MV-4-11 (cell line): ENCODE measurements at regions not wholly inside any gene's neighbourhood (a gene's known extent, or its start where the extent isn't known, plus 50 kb on each side); places are given as distances from the start of the nearest gene placed in this dataset.
"Not testable (repeated sequence)": the region's sequence is repeated elsewhere in the genome, so short reads cannot be mapped to it uniquely, and the experiment has no call there.

Experiments
- DNase-seq: peaks from one replicate; lab custom pipeline; 2025; lab: John Stamatoyannopoulos, UW

DNA sequence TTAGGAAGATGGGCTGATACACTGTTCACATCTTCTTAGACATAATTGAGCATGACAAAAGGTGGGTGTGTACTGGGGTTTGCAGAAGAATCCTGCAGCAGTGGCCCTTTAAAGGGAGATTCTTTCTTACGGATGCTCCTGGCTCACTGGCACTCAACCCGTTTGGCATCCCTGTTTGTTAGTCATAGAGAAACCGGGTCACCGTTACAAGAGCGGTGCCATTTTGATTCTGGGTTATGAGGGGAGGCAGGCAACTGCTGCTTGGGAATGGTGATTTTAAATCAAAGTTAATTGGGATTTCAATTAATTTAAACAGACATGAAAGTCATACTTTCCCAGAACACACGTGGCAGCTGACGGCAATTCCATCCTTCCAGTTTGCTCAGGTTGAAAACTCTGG, 245.8 kb downstream of the AACS start:
- DNase-seq, result no peak

- DNase-seq, result no peak
Measured at GRCh38 chr12:125312471-125312870, 247.2 kb downstream of the AACS start.

GRCh38 chr12:125314051-125314755, 249.0 kb downstream of the AACS start:
- DNase-seq, result no peak

DNA sequence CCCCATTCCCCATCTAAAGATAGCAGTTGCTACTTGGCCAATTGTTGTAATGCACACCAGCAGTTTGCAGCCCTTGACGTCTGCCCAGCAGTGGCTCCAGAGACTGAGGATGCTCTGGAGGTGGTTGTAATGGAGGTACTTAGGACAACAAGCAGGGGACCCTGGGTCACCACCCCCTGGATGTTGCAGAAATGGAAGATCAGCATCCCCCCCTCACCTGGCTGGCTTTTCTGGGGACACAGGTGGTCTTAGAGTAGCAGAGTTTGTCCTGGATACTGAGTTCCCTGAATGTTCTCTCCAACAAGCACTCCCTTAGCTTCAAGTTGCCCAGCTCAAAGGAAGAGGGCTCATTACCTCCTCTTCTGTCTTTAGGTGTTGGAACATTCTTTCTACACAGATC, 250.5 kb downstream of the AACS start:
- DNase-seq, result no peak

DNA sequence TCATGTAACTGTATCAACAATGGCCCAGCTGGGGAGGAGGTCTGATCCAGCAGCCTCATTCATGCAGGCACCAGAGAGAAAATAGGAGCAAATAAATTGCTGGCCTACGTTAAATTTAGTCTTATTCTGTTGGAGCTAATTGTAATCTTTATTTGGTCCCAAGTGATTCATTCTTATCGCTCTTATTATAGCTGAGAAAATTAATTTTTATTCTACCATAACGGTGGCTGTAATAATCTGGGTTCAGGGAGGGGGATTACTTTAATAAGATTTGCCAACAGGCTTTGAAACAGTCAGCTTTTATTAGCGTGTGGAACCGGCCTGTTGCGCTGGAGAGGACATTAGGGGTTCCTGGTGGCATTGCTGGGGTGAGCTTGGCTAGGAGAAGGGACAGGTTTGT, 254.9 kb downstream of the AACS start:
- no peak for DNase-seq

GRCh38 chr12:125324861-125325490, 259.7 kb downstream of the AACS start:
- DNase-seq, result no peak

- DNase-seq, result no peak
Measured at GRCh38 chr12:125329239-125330102, 264.2 kb downstream of the AACS start.

DNA sequence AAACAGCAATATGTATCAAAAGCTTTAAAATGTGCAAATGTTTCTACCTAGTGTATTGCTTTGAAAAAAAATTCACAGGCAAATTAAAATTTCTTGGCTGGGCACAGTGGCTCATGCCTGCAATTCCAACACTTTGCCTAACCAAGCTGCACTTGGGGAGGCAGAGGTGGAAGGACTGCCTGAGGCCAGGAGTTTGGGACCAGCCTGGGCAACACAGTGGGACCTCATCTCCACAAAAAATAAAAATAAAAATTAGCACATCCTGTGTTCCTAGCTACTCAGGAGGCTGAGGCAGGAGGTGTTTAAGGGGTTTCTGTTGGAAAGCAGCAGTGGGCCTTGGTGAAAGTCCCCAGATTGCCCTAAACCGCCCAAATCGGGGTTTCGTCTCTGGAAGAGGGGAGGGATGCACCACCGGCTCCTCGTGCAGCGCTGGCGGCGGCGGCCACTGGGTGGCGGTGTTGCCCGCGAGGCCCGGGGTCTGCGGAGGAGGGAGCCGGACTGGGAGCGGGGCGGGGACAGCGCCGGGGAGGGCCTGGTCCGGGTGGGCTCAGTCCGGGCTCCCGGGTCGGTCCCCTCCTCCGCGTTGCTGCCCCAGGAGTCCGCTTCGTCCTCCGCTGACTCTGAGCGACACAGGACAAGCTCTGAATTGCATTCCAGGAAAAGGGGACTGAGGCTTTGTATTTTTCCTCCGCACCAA, 265.6 kb downstream of the AACS start:
- no peak for DNase-seq

- no peak for DNase-seq
Measured at GRCh38 chr12:125331342-125332052, 266.3 kb downstream of the AACS start.

DNA sequence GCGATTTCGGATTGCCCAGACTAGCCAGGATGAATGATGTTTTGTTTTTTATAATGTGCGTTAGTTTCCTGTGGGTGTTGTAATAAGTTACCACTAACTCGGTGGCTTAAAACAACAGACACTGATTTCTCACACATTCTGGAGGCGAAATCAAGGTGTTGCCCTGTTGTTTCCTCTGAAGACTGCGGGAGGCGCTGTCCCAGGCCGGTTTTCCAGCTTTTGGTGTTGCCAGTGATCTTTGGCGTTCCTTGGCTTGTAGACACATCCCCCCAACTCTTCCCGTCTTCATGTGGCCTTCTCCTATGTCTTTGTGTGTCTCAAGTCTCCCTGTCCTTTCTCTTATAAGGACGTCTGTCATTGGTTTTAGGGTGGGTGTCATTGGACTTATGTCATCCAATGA, 267.7 kb downstream of the AACS start:
- no peak for DNase-seq

DNA sequence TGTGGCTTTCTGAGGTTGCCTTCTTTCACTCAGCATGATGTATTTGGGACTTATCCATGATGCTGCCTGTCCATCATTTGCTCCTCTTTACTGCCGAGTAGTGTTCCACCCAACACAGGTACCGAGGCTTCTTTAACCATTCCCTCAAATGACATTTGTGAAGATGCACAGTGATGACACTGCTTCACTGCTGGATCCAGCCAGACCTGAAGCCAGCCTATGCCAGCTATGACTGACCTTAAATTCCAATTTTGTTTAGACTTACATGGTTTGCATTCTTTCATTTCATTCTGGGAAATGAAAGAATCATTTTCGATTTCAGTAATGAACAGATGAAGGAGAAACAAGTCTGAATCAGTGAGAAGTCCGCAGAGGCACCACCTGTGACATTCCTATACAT, 271.0 kb downstream of the AACS start:
- DNase-seq, result no peak

DNA sequence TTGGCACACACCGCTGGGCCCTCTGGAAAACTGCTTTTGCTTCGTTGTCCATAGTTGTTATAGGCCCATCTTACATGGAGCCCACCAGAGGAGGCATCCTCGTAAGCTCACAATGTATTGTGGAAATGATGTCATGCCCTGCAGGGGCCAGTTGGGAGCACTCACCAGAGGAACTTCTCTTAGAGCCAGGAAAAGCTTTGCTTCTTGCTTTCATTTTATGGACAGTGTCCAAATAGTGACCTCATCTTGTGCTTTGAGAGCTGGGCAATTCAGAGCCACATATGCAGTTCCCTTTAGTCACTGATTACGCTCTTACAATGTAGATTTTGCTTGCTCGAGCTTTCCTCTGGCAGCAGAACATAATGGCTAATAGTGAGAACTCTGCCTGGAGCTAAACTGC, 275.6 kb downstream of the AACS start:
- DNase-seq, result no peak

DNA sequence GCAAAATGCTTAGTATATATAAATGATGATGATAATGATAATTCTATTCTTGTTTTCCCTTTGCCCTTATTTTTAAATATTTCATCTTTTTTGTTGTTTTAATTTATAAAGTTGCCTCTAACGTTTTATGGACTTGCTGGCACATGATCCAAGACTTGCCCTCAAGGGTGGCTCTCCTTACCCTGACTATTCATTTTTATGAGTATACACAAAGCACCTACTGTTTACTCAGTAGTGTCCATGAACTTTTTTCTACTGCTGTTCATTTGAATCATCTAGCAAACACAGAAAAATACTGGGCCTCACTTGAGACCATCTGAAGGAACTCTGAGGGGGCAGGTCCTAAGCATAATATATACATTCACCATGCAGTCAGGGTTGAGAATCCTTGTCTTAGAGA, 276.2 kb downstream of the AACS start:
- DNase-seq, result no peak

DNA sequence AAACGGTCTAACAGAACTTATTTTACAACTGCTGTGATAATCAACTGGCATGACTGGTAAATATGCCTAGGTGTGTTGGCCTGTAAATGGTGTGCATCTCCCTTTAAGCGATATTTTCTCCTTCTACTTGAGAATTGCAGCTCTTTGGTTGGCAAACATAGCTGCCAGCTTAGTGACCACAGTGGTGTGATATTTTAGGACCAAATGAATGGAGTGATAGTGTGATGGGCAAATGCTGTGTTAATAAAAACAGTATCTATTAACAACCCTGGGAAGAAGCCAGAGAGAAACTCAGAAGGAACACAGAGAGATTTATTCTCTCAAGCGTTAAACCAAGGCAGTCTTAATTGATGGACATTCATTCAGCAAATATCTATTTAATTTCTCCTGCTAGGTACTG, 278.4 kb downstream of the AACS start:
- no peak for DNase-seq

DNA sequence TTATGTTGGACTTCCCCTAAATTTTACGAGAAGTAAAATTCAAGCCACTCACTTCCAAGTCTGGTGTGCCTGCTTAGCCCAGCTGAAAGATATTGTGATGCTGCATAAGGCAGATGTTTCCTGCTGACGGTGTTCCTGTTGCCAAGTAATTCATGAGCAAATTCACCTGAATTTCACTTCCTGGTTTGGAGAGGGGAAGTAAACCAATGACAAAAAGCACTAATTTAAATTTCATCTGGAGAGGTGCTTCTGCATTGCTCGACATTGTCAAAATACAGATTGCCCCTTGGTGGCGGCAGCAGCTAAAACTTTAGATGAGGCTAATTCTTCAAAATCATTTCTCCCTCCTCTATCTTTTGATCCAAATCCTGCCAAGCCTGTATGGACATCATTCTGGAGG, 281.1 kb downstream of the AACS start:
- DNase-seq, result no peak

DNA sequence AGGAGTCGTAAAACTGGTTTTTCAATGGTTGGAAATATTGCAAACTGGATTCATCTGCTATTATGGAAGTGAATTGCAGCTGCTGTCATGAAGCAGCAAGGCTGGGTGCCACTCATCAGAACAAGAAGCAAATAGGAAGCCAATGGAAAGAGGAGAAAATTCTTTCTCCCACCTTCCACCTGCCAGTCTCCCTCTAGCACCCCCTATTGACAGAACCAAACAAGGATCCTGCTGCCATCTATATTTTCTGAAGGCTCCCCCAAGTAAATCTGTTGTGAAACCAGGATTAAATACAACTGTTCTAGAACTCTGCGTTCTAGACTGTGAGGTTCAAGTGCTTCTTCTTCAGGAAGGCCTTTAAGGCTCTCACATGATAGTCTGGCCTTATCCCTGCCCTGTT, 286.6 kb downstream of the AACS start:
- DNase-seq, result no peak

DNA sequence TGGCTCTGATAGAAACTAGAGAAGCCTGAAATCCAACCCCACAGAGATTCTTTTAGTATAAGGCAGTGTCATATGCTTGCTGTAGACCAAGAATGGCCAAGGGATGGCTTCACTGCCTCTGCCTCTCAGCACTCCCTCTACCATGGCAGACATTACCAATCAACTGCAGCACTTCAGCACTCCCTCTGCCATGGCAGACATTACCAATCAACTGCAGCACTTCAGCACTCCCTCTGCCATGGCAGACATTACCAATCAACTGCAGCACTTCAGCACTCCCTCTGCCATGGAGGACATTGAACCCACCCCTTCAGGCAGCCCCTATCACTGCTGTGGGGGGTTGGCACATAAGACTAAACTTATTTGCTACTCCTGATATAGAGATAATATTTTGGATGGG, 287.8 kb downstream of the AACS start:
- not testable (repeated sequence) for DNase-seq

- no peak for DNase-seq
Measured at GRCh38 chr12:125353871-125354270, 288.6 kb downstream of the AACS start.

GRCh38 chr12:125355614-125356013, 290.4 kb downstream of the AACS start:
- DNase-seq, result no peak

DNA sequence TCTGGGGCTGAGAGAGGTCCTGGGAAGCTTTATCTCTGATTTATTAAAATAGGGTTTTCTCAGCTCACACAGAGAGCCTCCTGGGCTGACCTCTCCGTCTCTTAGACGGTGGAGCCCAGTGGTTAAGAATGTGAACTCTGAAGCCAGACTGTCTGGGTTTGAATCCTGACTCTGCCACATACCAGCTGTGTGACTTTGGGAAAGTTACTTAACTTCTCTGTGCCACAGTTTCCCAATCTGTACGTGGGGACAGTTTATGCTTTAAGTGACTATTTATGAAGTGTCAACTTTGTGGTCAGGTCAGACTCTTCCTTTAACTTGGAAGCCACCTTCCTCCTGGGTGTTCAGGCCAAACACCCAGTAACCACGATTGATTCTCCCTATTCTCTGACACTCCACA, 290.9 kb downstream of the AACS start:
- DNase-seq, result no peak

DNA sequence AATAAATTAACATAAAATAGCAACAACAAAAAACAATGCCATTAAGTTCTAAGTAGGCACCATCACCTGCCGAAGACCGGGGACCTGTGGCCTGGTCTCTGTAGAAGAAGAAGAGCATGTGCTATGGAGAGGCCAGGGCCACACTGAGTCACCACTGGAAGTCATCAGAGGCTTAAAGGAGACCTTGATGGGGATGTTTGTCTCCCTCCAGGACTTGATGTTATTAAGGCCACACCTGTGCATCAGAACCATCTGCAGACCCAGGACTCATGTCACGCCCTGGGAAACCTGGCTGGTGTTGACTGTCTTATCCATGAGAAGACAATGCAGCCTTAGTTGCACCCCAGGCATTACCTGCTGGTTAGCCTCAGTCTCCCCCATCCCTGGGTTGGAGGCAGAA, 292.3 kb downstream of the AACS start:
- no peak for DNase-seq

DNA sequence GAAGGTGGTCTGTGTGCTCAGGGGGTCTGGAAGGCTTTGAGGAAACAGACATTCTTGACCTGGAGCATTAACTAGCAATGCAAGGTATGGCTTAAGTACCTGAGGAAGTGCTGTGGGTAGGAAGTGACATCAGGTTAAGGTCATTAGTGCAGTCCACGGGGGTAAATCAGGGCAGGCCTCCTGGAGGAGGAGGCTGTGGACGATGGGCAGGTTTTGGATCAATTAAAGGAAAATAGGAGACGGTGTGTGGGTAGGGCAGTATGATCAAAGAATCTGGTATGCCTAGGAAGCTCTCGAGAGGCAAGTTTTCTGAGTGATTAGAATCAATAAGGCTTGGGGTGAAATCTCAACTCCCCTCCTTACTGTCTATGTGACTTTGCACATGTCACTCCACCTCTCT, 295.3 kb downstream of the AACS start:
- DNase-seq, result no peak
